GM12872 (cell line): ENCODE measurements at regions not wholly inside any gene's neighbourhood (a gene's known extent, or its start where the extent isn't known, plus 50 kb on each side); places are given as distances from the start of the nearest gene placed in this dataset.

Experiments
- TF ChIP-seq, protein P1 (sequence below): IDR thresholded peaks from 3 replicates; pipeline ENCODE4 v1.5.1; 2011; ENCODE audit warnings: low read depth, mild to moderate bottlenecking, low read length, moderate library complexity; ENCODE audit not compliant: insufficient read depth

DNA sequence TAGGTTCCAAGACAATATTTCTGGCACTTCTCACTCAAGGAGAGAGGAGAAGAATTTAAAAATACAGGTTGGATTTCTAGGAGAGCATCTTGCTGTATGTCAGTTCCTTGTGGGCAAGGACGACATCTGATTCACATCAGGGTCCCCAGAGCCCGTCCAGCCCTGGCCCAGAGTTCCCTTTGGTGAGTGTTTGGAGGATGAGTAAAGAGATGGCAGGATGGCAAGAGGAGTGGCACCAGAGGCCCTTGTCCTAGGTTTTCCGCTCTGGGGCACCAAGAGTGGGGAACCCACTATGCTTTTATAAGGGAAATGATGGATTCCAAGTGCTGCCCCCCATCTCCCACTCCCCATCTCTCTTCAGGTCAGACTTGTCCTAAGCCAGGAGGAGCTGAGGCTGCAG is 181.8 kb downstream of the TBC1D2B start:
- TF ChIP-seq, protein P1, sequence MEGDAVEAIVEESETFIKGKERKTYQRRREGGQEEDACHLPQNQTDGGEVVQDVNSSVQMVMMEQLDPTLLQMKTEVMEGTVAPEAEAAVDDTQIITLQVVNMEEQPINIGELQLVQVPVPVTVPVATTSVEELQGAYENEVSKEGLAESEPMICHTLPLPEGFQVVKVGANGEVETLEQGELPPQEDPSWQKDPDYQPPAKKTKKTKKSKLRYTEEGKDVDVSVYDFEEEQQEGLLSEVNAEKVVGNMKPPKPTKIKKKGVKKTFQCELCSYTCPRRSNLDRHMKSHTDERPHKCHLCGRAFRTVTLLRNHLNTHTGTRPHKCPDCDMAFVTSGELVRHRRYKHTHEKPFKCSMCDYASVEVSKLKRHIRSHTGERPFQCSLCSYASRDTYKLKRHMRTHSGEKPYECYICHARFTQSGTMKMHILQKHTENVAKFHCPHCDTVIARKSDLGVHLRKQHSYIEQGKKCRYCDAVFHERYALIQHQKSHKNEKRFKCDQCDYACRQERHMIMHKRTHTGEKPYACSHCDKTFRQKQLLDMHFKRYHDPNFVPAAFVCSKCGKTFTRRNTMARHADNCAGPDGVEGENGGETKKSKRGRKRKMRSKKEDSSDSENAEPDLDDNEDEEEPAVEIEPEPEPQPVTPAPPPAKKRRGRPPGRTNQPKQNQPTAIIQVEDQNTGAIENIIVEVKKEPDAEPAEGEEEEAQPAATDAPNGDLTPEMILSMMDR: no peak

DNA sequence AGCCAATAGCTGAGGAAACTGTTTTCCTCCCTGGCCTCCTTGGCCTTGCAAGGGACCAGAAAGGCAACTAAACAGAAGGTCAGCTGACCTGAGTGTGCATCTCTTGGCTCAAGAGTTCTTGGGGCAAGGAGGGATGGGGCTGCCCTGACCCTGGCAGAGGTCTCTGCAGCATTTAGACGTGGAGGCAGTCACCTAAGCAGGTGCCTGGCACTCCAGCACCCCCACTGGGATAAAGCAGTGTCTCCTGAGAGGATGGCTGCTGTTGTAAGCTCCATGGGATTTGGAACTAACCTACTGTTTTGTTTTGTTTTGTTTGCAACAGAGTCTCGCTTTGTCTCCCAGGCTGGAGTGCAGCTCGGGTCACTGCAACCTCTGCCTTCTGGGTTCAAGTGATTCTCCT is 185.2 kb downstream of the TBC1D2B start:
- TF ChIP-seq, protein P1: no peak

DNA sequence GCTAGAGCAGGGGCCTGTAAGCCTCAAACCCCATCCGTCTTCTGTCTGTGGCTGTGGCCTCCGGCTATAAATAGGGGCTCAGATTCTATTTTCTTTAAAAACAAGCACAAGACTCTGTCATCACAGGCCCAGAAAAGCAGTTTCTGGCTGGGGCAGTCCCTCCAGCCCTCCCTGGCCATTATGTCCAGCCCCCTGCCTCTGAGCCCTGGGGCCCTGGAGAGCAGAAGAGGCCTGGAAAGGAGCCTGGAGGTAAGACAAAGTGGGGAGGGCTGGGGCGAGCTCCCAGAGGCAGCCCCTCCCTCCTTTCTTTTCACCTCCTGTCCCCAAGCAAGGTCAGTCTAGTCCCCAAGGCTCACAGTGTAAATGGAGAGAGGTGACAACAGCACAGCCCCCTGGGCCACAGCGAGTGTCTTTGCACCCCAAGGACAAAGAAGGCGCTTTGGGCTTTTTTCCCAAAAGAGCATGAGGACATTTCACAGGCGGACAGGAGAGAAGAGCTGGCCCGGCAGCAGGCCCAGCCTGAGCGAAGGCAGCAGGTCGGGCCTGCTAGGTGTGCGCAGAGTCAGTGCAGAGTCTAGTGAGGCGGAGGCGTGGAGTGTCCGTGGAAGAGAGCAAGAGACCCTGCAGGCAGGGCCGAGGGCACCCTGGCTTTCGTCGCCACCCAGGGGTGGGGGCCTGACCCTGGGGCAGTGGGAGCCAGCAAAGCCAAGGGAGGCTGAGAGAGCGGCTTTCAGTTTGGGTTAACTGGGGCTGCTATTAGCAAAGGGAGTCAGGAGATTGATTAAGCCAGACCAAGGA is 188.3 kb downstream of the TBC1D2B start:
- TF ChIP-seq, protein P1: no peak

DNA sequence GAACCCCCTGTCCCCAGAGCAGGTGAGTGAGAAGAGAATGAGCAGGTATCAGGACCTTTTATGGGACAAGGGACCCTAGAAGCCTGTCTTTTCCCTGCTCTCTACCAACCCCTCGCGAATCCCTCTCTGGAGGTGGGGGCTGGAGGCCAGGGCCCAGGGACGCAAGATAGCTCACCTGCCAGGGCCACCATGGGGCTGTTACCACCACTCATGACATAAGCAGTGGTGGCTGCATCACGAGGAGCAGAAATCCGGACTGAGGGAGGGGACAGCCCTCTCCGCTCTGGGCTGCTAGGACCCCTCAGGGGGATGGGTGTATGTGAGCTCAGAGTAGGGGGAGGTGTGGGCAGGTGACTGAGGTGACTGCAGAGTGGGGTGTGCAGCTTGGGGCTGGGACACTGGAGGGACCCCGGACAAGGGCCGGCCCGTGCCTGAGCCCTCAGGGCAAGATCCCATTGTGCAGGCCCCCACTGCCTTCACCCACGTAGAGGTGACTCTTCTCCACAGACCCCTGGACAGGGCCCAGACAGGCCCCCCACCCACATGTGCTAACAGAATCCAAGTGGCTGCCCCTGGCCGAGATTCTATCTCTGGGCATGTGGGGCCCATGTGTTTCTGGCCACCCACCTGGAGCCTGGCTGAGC is 190.6 kb downstream of the TBC1D2B start:
- TF ChIP-seq, protein P1: no peak

DNA sequence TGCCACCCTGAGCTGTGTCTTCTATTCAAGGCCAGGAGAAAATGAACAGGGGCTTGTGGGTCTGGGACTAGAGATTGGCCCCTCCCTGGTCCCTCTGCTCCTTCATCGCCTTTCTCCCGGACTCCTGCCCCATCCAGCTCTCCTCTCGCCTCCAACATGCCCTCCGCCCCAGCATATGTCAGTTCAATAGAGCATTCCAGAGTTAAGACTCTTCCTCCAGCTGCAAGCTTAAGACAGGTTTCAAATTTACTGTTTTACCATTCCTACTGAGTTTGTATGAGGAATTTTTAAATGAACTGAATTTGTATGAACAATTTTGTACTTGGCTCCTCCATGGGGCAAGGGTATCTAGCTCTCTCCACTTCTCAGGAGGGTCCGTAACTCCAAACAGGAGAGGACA is 195.6 kb downstream of the TBC1D2B start:
- TF ChIP-seq, protein P1: no peak

DNA sequence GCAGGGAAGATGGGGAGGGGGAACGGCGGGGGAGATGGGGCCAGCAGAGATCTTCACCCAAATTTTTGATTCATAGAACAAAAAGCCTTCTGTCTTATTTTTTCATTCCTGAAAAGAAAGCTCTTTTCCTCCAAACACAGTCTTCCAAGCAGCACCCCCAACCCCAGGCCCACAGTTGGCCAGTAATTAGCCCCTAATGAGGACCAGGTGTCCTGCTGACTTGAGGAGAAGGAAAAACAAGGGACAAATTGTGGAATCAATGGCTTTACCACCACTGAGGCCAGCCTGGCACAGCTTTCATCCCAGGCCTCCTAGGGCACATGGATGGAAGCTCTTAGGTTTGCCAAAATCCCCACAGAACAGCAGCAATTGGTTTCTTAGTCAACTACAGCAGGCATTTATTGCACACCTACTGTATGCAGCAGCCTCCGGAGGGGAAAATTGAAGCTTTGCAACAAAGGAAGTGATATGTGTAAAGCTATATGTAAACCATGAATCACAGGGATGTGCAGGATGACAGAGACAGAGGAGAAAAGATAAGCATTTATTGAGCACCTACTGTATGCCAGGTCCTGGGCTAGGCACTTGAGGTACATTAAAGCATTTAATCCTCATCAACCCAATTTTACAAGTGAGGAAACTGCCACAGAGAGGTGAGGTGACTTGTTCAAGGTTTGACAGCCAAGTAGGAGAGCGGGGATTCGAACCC is 199.5 kb downstream of the TBC1D2B start:
- TF ChIP-seq, protein P1: no peak

DNA sequence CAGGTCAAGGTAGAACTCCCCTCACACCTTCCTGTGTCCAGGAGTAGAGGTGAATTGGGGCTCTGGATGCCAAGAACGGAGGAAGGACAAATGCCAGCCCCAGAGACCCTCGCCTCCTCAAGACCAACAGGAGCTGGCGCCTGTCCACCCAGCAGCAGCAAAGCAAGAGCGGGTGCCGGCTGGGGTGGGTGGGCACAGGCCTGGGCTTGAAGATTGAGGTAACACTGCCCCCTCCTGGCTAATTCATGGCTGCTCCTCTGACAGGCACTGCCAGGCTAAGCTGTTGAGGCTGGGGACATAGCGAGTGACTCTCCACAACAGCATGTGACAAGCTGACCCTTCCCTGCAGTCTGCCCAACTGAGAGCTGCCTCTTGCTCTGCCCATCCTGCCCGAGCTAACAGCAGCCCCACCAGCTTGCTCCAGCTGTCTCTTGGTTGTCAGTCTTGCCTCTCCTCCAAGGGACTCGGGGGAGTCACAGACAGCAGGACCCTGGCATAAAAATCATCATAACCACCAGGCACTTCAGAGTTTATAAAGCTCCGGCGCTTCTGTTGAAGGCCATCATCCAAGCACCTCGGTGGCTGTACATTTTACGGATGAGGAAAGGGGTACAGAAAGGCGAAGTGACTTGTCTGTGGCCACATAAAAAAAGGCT is 202.3 kb downstream of the TBC1D2B start:
- TF ChIP-seq, protein P1: peak; percentile 74
